ENCODE measurements at regions not wholly inside any gene's neighbourhood (a gene's known extent, or its start where the extent isn't known, plus 50 kb on each side); places are given as distances from the start of the nearest gene placed in this dataset.

DNA sequence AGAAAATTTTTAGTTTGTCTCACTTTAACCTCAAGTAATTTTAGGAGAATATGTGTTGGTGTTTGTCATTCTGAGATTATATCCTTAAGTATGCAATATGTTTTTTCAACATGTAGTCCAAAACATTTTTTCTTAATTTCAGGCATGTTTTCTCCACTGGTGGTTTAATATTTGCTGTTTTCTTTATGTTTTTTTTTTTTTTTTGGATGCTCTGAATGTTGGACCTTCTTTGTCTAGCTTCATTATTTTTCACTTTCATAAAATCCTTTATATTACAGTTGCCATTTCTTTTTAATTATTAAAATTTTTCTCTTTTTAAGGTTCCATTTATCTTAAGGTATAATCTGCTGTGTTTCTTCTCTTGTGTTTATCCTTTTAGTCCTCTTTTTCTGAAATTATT, 342.2 kb upstream of the DUSP10 start:
- no peak for TF ChIP-seq FOXK2 (IDR thresholded peaks at IDR 0.05)
- TF ChIP-seq NFRKB (IDR thresholded peaks at IDR 0.05) = no peak
